Endothelial cell of umbilical vein (primary cell): ENCODE measurements at regions not wholly inside any gene's neighbourhood (a gene's known extent, or its start where the extent isn't known, plus 50 kb on each side); places are given as distances from the start of the nearest gene placed in this dataset.

ENCODE experiments used
- BruUV-seq: library from RNA; stranded (reverse); fragments of 400-500 nt; replicated peaks from 2 replicates; lab custom pipeline; 2021; lab: Mats Ljungman, UMichigan
- CTCF ChIA-PET: fragments of 300-600, 350-600 bp; sonication (Branson Sonifier 250); formaldehyde crosslinking; loops from one replicate; lab custom pipeline; 2021; ENCODE audit warnings: antibody characterized with exemption, inconsistent platforms; lab: Charles Lee
- POLR2A ChIA-PET: fragments of 300-600, 350-600 bp; sonication (Branson Sonifier 250); formaldehyde crosslinking; loops from one replicate; lab custom pipeline; 2021; ENCODE audit warnings: antibody characterized with exemption, inconsistent platforms; lab: Charles Lee
- DNase-seq: peaks from one replicate; pipeline ENCODE4 v3.0.0-alpha.2; 2011; ENCODE audit warnings: low read depth, low spot score
- FAIRE-seq: peaks from 2 replicates; lab custom pipeline; 2011; peaks lifted over from hg19 to GRCh38; lab: Jason Lieb, UNC
- H2AFZ ChIP-seq: 2 replicates; pipeline ENCODE4 v1.6.0; 2012; ENCODE audit warnings: low read depth, low read length, control low read depth, inconsistent platforms
- H3K27ac ChIP-seq: 2 replicates; pipeline ENCODE4 v1.5.1; 2011; ENCODE audit warnings: low read depth, mild to moderate bottlenecking, control low read depth, low read length, moderate library complexity; ENCODE audit not compliant: insufficient read depth
- H3K27me3 ChIP-seq, 2 experiments: 2 replicates each; pipeline versions ENCODE4 v1.6.0 to v1.6.1; 2011; ENCODE audit warnings: low read length in 2 of 2, mixed read lengths in 1 of 2; ENCODE audit not compliant: control insufficient read depth in 2 of 2, insufficient read depth in 2 of 2
- H3K36me3 ChIP-seq, 2 experiments: 2 replicates in 1 of 2; 3 replicates in 1 of 2; pipeline ENCODE4 v1.5.1; 2011; ENCODE audit warnings: low read length in 2 of 2, mild to moderate bottlenecking in 1 of 2, moderate library complexity in 1 of 2; ENCODE audit not compliant: control insufficient read depth in 2 of 2, insufficient read depth in 2 of 2; ENCODE audit errors: extremely low read depth in 1 of 2
- H3K4me1 ChIP-seq: 3 replicates; pipeline ENCODE4 v1.5.1; 2011; ENCODE audit warnings: mild to moderate bottlenecking, low read length; ENCODE audit not compliant: control insufficient read depth, insufficient read depth; ENCODE audit errors: extremely low read depth
- H3K4me2 ChIP-seq: 2 replicates; pipeline ENCODE4 v1.6.1; 2011; ENCODE audit warnings: low read length, control low read depth, mixed read lengths; ENCODE audit not compliant: insufficient read depth
- H3K4me3 ChIP-seq, 3 experiments: fragments of 200-600 bp in 1 of 3; sonication (generic), shearing (Covaris generic) in 1 of 3; replicated peaks in 1 of 3; 2 replicates each; pipeline ENCODE4 v1.5.1; 2011 to 2016; ENCODE audit warnings: control low read depth in 3 of 3, low read length in 3 of 3, mild to moderate bottlenecking in 2 of 3, inconsistent platforms in 1 of 3, low read depth in 1 of 3, moderate library complexity in 1 of 3; ENCODE audit not compliant: insufficient read depth in 1 of 3
- H3K79me2 ChIP-seq: 2 replicates; pipeline ENCODE4 v1.6.0; 2012; ENCODE audit warnings: low read length, inconsistent platforms; ENCODE audit not compliant: control insufficient read depth, insufficient read depth
- H3K9ac ChIP-seq: replicated peaks from 2 replicates; pipeline ENCODE3; 2011; ENCODE audit warnings: low read length, control low read depth; ENCODE audit not compliant: insufficient read depth; ENCODE audit errors: extremely low read depth
- H3K9me1 ChIP-seq: replicated peaks from 3 replicates; pipeline ENCODE4 v1.6.0; 2011; ENCODE audit warnings: mild to moderate bottlenecking, low read length; ENCODE audit not compliant: control insufficient read depth, insufficient read depth; ENCODE audit errors: extremely low read depth
- H3K9me3 ChIP-seq: replicated peaks from 2 replicates; pipeline ENCODE4 v1.5.1; 2012; ENCODE audit warnings: low read length, inconsistent platforms; ENCODE audit not compliant: control insufficient read depth, insufficient read depth
- H4K20me1 ChIP-seq: replicated peaks from 2 replicates; pipeline ENCODE3; 2011; ENCODE audit warnings: mild to moderate bottlenecking, low read length; ENCODE audit not compliant: control insufficient read depth, insufficient read depth; ENCODE audit errors: extremely low read depth
- EZH2 ChIP-seq: IDR thresholded peaks from 2 replicates; pipeline ENCODE4 v1.6.1; 2012; ENCODE audit warnings: borderline replicate concordance, low read depth, mild to moderate bottlenecking, moderate library complexity, low read length, inconsistent platforms; ENCODE audit not compliant: severe bottlenecking
- FOS ChIP-seq: IDR thresholded peaks from 2 replicates; pipeline ENCODE4 v1.6.1; 2011; ENCODE audit warnings: mild to moderate bottlenecking, low read length, moderate library complexity, borderline replicate concordance; ENCODE audit not compliant: insufficient read depth
- GATA2 ChIP-seq: IDR thresholded peaks from 2 replicates; pipeline ENCODE4 v1.7.0; 2011; ENCODE audit warnings: low read depth, mild to moderate bottlenecking, moderate library complexity, mixed read lengths, low read length; ENCODE audit not compliant: insufficient read length, insufficient read depth
- JUN ChIP-seq: IDR thresholded peaks from 2 replicates; pipeline ENCODE4 v1.6.1; 2011; ENCODE audit warnings: borderline replicate concordance, low read depth; ENCODE audit not compliant: insufficient read length, insufficient read depth
- MYC ChIP-seq: IDR thresholded peaks from one replicate; pipeline ENCODE4 v1.6.1; 2011; ENCODE audit warnings: mild to moderate bottlenecking, low read depth, low read length
- POLR2A ChIP-seq: IDR thresholded peaks from 2 replicates; pipeline ENCODE4 v1.6.1; 2012; ENCODE audit warnings: low read depth, mild to moderate bottlenecking, control low read depth, low read length
- POLR2AphosphoS5 ChIP-seq: IDR thresholded peaks from 2 replicates; pipeline ENCODE4 v1.6.1; 2012; ENCODE audit warnings: low read depth, mild to moderate bottlenecking, control low read depth, low read length, moderate library complexity; ENCODE audit not compliant: insufficient read depth
- dilution Hi-C: fragments of 300-500 bp; cut with MboI; formaldehyde crosslinking; loops from one replicate; pipeline ENCODE4 v1.15.0; 2019; ENCODE audit warnings: low sequenced_read_pairs; ENCODE audit not compliant: extremely low pct_ligation_motif_present
- intact Hi-C: fragments of 100-400 bp; cut with micrococcal nuclease; formaldehyde crosslinking; loops from one replicate; pipeline ENCODE4 v1.10.0; 2022
- TF ChIP-seq, protein P1 (sequence below), 2 donors: IDR thresholded peaks; 1 replicate in 1 of 2; 2 replicates in 1 of 2; pipeline ENCODE4 v1.5.1; 2011; ENCODE audit warnings: low read length in 2 of 2, mild to moderate bottlenecking in 2 of 2, moderate library complexity in 2 of 2, control low read depth in 1 of 2, inconsistent platforms in 1 of 2, low read depth in 1 of 2; ENCODE audit not compliant: insufficient read depth in 1 of 2; ENCODE audit errors: extremely low read depth in 1 of 2
- TF ChIP-seq, protein P2 (sequence below): IDR thresholded peaks from 2 replicates; pipeline ENCODE4 v1.6.1; 2011; ENCODE audit not compliant: insufficient read depth, insufficient read length

DNA sequence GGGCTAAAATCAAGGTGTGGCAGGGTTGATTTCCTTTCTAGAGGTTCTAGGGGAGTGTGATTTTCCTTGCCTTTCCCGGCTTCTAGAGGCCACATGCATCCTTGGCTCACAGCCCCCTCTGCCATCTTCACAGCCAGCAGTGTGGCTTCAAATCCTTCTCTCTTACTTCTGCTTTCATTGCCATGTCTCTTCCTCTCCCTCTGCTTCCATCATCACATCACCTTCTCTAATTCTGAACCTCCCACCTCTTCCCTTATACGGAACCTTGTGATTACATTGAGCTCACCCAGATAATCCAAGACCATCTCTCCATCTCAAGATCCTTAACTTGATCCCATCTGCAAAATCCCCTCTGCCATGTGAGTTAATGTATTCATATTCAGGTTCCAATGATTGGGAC, 56.2 kb upstream of the RMDN2 start:
- DNase-seq = no peak
- H2AFZ ChIP-seq = no peak overlapping the region
- dilution Hi-C loops = loop anchor here (25.0 kb wide), 1 partner anchor 457 kb away; no protein-coding TSS in a partner anchor
- CTCF ChIA-PET = interaction anchor here (1.2 to 3.4 kb wide), 2 partner anchors 8 to 454 kb away, joined by 3 to 21 read pairs; no protein-coding TSS in a partner anchor
- H3K9me3 ChIP-seq = no peaks in the 10 kb centered on the region
- H3K9ac ChIP-seq = no peak overlapping the region
- no TSS peak for BruUV-seq
- no peak overlapping the region for H3K27ac ChIP-seq
- no peaks in the 10 kb centered on the region for H3K9me1 ChIP-seq
- no peaks in the 10 kb centered on the region for H3K36me3 ChIP-seq
- no peak for FAIRE-seq
- no peak overlapping the region for H3K4me3 ChIP-seq
- POLR2A ChIA-PET = no interaction called here
- TF ChIP-seq EZH2 = no peak
- no peak for TF ChIP-seq POLR2AphosphoS5
- TF ChIP-seq, protein P1, sequence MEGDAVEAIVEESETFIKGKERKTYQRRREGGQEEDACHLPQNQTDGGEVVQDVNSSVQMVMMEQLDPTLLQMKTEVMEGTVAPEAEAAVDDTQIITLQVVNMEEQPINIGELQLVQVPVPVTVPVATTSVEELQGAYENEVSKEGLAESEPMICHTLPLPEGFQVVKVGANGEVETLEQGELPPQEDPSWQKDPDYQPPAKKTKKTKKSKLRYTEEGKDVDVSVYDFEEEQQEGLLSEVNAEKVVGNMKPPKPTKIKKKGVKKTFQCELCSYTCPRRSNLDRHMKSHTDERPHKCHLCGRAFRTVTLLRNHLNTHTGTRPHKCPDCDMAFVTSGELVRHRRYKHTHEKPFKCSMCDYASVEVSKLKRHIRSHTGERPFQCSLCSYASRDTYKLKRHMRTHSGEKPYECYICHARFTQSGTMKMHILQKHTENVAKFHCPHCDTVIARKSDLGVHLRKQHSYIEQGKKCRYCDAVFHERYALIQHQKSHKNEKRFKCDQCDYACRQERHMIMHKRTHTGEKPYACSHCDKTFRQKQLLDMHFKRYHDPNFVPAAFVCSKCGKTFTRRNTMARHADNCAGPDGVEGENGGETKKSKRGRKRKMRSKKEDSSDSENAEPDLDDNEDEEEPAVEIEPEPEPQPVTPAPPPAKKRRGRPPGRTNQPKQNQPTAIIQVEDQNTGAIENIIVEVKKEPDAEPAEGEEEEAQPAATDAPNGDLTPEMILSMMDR (IDR thresholded peaks at IDR 0.05; ENCODE audit: extremely low read depth in 1 of 2, insufficient read depth in 1 of 2, low read depth in 1 of 2, low read length in 2 of 2) = no peak
- TF ChIP-seq MYC = no peak
- TF ChIP-seq POLR2A = no peak
- TF ChIP-seq FOS = no peak
- TF ChIP-seq JUN = no peak
- TF ChIP-seq, protein P2, sequence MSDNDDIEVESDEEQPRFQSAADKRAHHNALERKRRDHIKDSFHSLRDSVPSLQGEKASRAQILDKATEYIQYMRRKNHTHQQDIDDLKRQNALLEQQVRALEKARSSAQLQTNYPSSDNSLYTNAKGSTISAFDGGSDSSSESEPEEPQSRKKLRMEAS = no peak
- TF ChIP-seq GATA2 = no peak
- no peaks in the 10 kb centered on the region for H3K27me3 ChIP-seq
- H3K79me2 ChIP-seq = no peaks in the 10 kb centered on the region
- H3K4me1 ChIP-seq = peaks cover 9% of the 10 kb centered on the region
- H4K20me1 ChIP-seq = no peaks in the 10 kb centered on the region
- H3K4me2 ChIP-seq = no peak overlapping the region
- intact Hi-C loops = no loop called here
